ENCODE measurements at regions not wholly inside any gene's neighbourhood (a gene's known extent, or its start where the extent isn't known, plus 50 kb on each side); places are given as distances from the start of the nearest gene placed in this dataset.

- no peak for DNase-seq
These were observed 959.5 kb upstream of the ADGRL2 start for GRCh38 chr1:80841261-80841660.

- no peak for DNase-seq
These were observed 963.7 kb upstream of the ADGRL2 start for GRCh38 chr1:80837066-80837465.

- no peak for DNase-seq
These were observed 964.2 kb upstream of the ADGRL2 start for GRCh38 chr1:80836505-80836904.

- DNase-seq = no peak
These were observed 973.1 kb upstream of the ADGRL2 start for GRCh38 chr1:80827666-80828065.

DNA sequence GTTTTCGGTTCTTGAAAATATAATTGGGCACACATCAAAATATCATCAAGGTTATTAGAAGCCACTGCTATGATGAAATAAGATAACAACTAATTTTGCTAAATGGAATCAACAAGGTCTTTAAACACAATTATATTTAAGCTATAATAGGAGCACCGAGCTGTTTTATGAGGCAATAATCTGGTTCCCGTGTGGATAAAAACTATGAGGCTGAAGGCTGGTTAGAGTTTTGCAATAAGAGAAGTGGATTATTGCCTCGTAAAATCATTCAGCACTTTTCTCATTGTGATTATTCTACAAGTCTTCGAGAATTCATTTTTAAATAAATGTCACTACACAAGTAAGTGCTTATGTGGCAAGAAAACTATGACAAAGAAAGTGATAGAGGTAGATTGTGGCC is 975.7 kb upstream of the ADGRL2 start:
- no peak for DNase-seq

DNA sequence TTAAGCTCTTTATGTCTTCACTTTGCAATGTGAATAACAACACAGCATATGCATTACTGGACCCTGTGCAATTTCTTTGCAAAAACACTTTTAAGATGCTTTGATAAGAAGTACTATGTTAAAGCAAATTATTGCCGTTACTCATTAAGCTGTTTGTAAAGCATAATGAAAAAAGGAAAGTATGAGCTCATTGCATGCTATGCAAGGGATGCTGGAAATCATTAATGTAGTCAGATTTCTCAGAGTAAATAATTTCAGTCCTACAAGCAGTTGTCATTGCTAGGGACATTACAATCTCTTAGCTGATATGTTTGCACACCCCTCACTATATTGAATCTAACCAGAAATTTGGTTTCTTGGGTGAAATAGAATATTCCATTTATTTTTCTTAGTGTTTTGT is 982.5 kb upstream of the ADGRL2 start:
- DNase-seq = no peak

- DNase-seq = no peak
These were observed 992.8 kb upstream of the ADGRL2 start for GRCh38 chr1:80807981-80808380.

DNA sequence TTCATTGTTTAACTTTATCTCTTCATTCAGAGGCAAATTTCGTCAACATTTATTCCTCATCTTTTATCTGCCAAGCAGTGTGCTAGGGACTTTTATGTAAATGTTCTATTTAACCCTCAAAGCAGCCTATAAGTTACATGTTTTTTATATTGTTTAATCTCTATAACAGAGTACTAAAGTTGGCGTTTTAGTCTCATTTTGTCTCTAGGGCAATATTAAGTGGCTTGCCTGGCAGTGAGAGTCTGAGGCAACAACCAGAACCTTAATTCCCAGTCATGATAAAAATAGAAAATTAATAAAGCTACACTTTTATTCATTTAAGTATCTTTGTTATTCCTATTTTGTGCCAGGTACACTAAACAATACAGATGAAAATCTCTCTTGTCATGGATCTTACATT is 994.3 kb upstream of the ADGRL2 start:
- no peak for DNase-seq

DNA sequence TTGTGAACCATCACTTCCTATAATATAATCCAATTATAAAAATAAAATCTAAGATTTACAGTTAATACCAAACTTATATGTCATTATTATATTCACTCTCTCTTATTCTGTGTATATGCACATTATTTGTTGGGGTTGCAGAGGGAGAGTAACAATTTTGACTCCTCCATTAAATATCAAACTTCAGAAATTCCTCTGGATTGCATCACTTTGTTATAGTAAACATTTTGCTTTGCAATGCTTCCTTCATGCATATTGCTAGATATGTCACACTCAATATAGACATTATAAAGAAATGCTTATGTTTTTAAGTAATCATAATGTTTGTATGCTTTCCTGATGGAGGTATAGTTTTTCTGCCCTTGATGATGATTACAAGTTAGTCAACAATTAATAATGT is 999.0 kb upstream of the ADGRL2 start:
- no peak for DNase-seq

GRCh38 chr1:80799457-80799856 is 1001.3 kb upstream of the ADGRL2 start:
- DNase-seq = no peak

GRCh38 chr1:80779275-80779674 is 1021.5 kb upstream of the ADGRL2 start:
- no peak for DNase-seq

DNA sequence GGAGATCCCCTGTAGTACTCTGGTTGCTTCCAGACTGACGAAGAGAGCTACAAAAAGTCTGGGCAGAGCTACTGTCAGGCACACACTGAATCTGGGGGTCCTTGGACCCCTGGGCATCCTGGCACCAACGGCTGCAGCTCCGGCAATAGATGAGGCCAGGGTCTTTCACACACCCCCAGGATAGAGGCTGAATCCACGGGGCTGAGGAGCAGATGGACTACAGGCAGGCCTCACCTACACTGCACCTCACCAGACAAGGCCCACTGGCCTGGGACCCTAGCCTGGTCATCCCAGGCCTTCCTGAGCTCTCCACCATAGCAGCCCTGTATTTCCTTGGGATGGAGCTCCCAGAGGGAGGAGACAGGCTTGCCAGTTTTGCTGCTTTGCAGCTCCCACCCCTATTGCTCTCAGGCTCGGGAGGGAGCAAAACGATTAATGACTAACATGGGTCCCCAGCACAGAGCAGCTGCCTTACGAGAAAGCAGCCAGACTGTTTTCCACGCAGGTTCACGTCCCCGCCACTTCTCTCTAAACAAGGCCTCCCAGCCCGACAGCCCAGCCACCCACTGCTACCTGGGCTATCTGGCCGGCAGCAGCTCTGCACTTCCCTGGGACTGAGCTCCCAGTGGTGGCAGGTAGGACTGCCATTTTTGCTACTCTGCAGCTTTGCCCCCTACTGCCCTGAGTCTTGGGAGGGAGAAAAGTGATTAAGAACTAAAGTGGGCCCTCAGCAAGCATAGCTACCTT is 1022.5 kb upstream of the ADGRL2 start:
- DNase-seq = no peak

DNA sequence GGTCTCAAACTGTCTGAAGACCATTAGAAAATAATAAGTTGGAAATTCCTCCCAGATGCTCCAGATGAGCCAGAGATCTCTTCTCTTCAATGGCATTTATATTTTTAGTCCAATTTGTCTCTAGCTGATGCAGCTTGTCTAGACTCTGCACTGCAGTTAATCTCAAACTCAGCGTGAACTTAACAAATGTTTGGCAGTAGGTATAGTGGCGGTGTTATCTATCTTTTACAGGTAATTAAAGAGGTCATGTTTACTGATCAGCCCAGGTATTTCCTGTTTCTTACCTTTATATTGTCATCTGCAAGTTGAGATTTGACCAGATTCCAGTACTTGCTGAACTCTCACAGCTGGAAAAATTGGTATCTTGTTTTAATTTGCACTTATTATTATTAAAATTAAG is 1024.5 kb upstream of the ADGRL2 start:
- no peak for DNase-seq

DNA sequence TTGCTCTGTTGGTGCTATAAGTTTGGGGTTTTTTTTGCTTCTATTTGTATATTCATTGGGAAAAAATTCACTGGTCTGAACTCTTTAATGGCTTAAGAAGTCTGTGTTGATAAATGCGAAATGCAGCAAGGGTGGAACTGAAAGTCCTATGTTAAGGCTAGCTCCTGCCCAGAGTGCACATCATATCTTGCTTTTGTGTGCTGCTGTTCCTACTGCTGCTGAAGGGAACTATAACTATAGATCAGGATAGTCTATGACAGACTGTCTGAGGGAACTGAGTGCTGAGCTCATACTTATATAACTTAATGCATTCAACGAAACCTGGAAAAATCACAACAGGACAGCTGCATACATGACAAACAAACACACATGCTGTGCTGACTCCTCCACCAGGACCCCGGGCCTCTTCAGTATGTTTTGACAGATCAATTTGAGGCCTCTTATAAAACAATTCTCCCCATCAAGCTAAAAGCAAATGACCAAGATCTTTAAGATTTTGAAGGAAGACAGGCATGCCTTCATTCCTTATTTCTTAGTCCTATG is 1031.5 kb upstream of the ADGRL2 start:
- DNase-seq = no peak

- DNase-seq = no peak
These were observed 1033.0 kb upstream of the ADGRL2 start for GRCh38 chr1:80767711-80768110.

DNA sequence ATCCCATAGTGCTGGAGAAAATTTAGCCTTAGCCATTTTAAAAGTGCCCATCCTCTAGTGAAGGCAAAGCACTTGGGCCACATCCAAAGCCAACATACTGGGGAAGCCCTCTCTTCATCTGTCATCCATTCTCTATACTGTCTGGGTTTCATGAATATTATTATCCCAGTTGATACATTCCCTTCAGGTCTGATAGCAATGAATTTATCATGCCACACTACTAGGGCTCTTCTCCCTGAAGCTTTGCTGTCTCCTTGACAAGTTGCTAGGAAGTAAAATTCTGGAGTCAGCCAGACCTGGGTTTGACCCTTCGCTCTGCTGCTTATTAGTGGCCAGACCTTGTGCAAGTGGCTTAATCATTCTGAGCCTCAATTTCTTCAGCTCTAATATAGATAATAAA is 1041.4 kb upstream of the ADGRL2 start:
- DNase-seq = no peak

DNA sequence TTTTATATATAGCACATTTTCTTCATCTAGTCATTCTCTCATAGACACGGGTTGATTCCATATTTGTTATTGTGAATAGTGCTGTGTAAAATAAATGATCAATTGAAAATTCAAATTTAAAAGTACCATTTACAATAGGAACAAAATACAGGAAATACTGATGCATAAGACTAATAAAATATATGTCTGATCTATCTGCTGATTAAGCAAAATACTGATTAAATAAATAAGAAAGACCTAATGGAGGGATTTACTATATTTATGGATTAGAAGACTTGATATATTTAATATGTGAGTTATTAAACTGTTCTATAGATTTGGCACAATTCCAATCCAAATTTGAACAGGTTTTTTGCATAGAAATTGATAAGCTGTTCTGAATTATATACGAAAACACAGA is 1044.8 kb upstream of the ADGRL2 start:
- no peak for DNase-seq

DNA sequence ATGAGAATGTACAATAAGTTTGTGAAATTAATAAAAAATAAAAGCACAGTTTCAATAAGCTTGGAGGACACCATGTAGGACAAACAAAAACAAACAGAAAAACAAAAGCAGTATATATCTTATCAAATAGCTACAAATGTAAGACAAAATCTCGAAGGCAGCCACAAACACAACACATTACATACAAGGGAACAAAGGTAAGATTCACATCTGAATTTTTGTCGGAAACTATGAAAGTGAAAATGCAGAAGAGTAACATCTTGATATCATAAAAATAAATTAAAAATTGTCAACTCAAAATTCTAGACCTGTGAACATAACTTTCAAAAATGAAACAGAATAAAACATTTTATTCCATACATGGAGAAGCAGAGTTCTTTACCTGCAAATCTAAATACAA is 1049.5 kb upstream of the ADGRL2 start:
- DNase-seq = no peak

- no peak for DNase-seq
These were observed 1069.4 kb upstream of the ADGRL2 start for GRCh38 chr1:80731241-80731894.

DNA sequence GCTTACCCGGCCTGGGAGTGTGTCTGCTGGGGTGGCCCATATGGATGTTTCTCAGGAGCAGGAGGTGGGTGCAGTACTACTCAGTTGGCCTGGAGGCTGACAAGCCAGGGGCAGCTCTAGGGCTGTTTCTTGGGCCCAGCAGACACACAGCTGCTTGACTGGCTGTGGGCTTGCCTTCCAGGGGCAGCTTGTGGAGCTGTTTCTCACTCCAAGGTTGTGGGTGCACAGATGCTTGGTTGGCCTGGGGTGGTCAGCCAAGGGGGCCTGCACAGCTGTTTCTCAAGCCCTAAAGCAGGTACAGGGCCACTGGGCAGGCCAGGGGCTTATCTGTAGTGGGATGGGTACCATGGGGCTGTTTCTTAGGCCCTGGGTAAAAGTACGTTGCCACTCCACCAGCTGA is 1078.1 kb upstream of the ADGRL2 start:
- no peak for DNase-seq

GRCh38 chr1:80706526-80706925 is 1094.2 kb upstream of the ADGRL2 start:
- no peak for DNase-seq

DNA sequence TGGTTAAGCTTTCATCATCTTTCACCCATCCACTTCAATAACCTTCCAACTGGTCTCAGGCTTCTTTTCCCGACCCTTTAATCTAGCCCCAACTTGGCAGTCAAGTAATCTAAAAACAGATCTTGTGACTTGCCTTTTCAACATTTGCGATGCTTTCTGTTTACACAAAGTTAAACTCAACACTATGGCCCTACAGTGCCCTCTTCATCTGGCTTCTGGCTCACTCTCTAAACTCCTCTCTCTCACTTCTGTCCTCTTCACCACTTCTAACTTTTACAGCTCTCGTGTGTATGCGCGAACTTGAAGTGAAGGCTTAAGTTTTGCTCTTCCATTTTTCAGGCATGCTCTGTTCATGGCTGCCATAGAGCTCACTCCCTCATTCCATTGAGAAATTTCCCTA is 1122.3 kb upstream of the ADGRL2 start:
- no peak for DNase-seq

- no peak for DNase-seq
These were observed 1125.3 kb upstream of the ADGRL2 start for GRCh38 chr1:80675454-80675853.

DNA sequence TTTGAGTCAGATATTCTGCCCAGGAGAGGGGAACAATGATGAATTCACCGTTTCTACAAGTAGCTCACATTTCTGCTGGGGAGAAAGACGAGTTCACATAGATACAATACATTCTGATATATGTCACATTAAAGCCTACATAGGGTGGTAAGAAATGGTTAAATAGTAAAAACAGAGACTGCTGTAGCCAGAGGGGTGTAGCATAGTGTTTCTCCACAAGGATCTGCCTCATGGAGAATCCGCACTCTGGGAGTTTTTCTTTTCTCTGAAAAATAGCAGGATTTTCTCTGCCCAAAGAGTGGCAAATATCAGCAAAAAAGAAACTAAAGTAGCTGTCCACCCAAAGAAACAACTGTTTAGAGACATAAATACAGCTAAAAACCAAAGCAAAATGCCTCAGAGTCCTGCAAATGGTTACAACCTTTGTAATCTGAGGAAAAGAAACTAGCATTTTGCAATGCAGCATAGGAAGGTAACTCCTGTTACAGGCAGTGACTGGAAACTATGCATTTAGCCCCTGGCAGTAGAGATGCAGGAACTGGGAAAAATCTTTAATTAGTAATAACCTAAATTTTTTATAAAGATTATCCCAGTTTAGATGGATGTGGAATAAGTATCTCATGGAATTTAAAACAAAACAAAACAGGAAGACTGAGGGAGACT is 1126.7 kb upstream of the ADGRL2 start:
- no peak for DNase-seq
